B cell (primary cell): ENCODE measurements at regions not wholly inside any gene's neighbourhood (a gene's known extent, or its start where the extent isn't known, plus 50 kb on each side); places are given as distances from the start of the nearest gene placed in this dataset.

Source experiments
- ATAC-seq: fragments of 200-7000 bp; cut with Tn5 transposase; one replicate; pipeline ENCODE4 v1.10.0; 2021; ENCODE audit warnings: low read depth, mild to moderate bottlenecking, moderate number of reproducible peaks, moderate library complexity
- CTCF ChIA-PET: fragments of 350-600 bp; sonication (Branson Sonifier 250); formaldehyde crosslinking; loops from one replicate; lab custom pipeline; 2021; ENCODE audit warnings: antibody characterized with exemption, inconsistent platforms; lab: Charles Lee
- POLR2A ChIA-PET: fragments of 350-600 bp; sonication (Branson Sonifier 250); formaldehyde crosslinking; loops from one replicate; lab custom pipeline; 2021; ENCODE audit warnings: antibody characterized with exemption; lab: Charles Lee
- DNase-seq: peaks from one replicate; pipeline ENCODE4 v3.0.0; 2013
- H2AFZ ChIP-seq: 2 replicates; pipeline ENCODE4 v1.6.1; 2012; ENCODE audit warnings: mild to moderate bottlenecking, low read depth, low read length; ENCODE audit not compliant: insufficient read depth, poor library complexity, severe bottlenecking
- H3K27ac ChIP-seq, 2 donors: 1 replicate in 1 of 2; 2 replicates in 1 of 2; pipeline ENCODE4 v1.5.1; 2012 to 2013; ENCODE audit warnings: low read length in 2 of 2, mild to moderate bottlenecking in 2 of 2, moderate library complexity in 1 of 2
- H3K27me3 ChIP-seq, 4 experiments: fragments of 200-600 bp in 1 of 4; sonication (generic) in 1 of 4; replicated peaks in 1 of 4; 1 replicate in 2 of 4; 2 replicates in 2 of 4; pipeline versions ENCODE4 v1.6.1 to v1.7.0; 2013 to 2016; ENCODE audit warnings: low read length in 3 of 4, mild to moderate bottlenecking in 2 of 4, mixed read lengths in 1 of 4, moderate library complexity in 1 of 4; ENCODE audit not compliant: insufficient read depth in 4 of 4, control insufficient read depth in 3 of 4; ENCODE audit errors: control extremely low read depth in 1 of 4
- H3K36me3 ChIP-seq, 2 experiments: replicated peaks in 1 of 2; 1 replicate in 1 of 2; 2 replicates in 1 of 2; pipeline versions ENCODE4 v1.6.1 to v1.7.1; 2013; ENCODE audit warnings: low read length in 1 of 2; ENCODE audit not compliant: insufficient read depth in 2 of 2, control insufficient read depth in 1 of 2; ENCODE audit errors: control extremely low read depth in 1 of 2, extremely low read depth in 1 of 2
- H3K4me1 ChIP-seq, 2 donors: fragments of 200-600 bp in 1 of 2; sonication (generic) in 1 of 2; 1 replicate in 1 of 2; 2 replicates in 1 of 2; pipeline versions ENCODE4 v1.5.1 to v1.6.1; 2013 to 2017; ENCODE audit warnings: low read length in 2 of 2; ENCODE audit not compliant: control insufficient read depth in 2 of 2, insufficient read depth in 2 of 2
- H3K4me2 ChIP-seq: replicated peaks from 2 replicates; pipeline ENCODE3; 2012; ENCODE audit warnings: mild to moderate bottlenecking, low read depth, low read length; ENCODE audit not compliant: poor library complexity, severe bottlenecking
- H3K4me3 ChIP-seq, 5 experiments: fragments of 200-600 bp in 1 of 5; sonication (generic) in 1 of 5; 1 replicate in 3 of 5; 2 replicates in 2 of 5; pipeline versions ENCODE4 v1.5.1 to v1.7.0; 2011 to 2016; ENCODE audit warnings: low read length in 4 of 5, mild to moderate bottlenecking in 4 of 5, low read depth in 2 of 5, control low read depth in 1 of 5, moderate library complexity in 1 of 5; ENCODE audit not compliant: insufficient read depth in 1 of 5; ENCODE audit errors: control extremely low read depth in 1 of 5, extremely low read depth in 1 of 5
- H3K79me2 ChIP-seq: fragments of 200-600 bp; sonication (generic); one replicate; pipeline ENCODE4 v1.6.0; 2016; ENCODE audit warnings: low read length; ENCODE audit not compliant: control insufficient read depth, insufficient read depth
- H3K9ac ChIP-seq: fragments of 200-600 bp; sonication (generic); 2 replicates; pipeline ENCODE4 v1.6.1; 2017; ENCODE audit warnings: mild to moderate bottlenecking, low read length, moderate library complexity
- H3K9me3 ChIP-seq, 3 donors: one replicate each; pipeline versions ENCODE4 v1.6.1 to v1.7.1; 2013; ENCODE audit warnings: low read length in 2 of 3; ENCODE audit not compliant: control insufficient read depth in 2 of 3, insufficient read depth in 1 of 3; ENCODE audit errors: control extremely low read depth in 1 of 3
- H4K20me1 ChIP-seq: 2 replicates; pipeline ENCODE4 v1.6.0; 2012; ENCODE audit warnings: mild to moderate bottlenecking, low read length; ENCODE audit not compliant: insufficient read depth, control insufficient read depth, poor library complexity, severe bottlenecking
- H3K27ac Mint-ChIP-seq: one replicate; pipeline ENCODE4 v1.8.0; 2021; ENCODE audit warnings: mixed read lengths
- H3K27me3 Mint-ChIP-seq: one replicate; pipeline ENCODE4 v1.8.0; 2021; ENCODE audit warnings: mixed read lengths
- H3K4me1 Mint-ChIP-seq: one replicate; pipeline ENCODE4 v1.8.0; 2021; ENCODE audit warnings: mixed read lengths
- H3K4me3 Mint-ChIP-seq: one replicate; pipeline ENCODE4 v1.8.0; 2021; ENCODE audit warnings: mixed read lengths
- H3K9me3 Mint-ChIP-seq: one replicate; pipeline ENCODE4 v1.8.0; 2022; ENCODE audit warnings: mixed read lengths; ENCODE audit not compliant: insufficient read depth
- CTCF ChIP-seq: fragments of 200-600 bp; IDR thresholded peaks from one replicate; pipeline ENCODE4 v1.8.0; 2022; ENCODE audit warnings: antibody characterized with exemption, mild to moderate bottlenecking
- EZH2 ChIP-seq: IDR thresholded peaks from 2 replicates; pipeline ENCODE4 v1.6.1; 2012; ENCODE audit warnings: borderline replicate concordance, low read depth, mild to moderate bottlenecking, moderate library complexity, low read length; ENCODE audit not compliant: insufficient read depth, poor library complexity, severe bottlenecking
- WGBS: methylation state at CpG from one replicate; pipeline ENCODE4 v1.1.5; 2013; ENCODE audit warnings: missing lambda C conversion rate; ENCODE audit not compliant: insufficient coverage; 5-methylcytosine and 5-hydroxymethylcytosine counted together
- intact Hi-C: fragments of 100-400 bp; cut with micrococcal nuclease; formaldehyde crosslinking; loops from one replicate; pipeline ENCODE4 v1.10.0; 2022

DNA sequence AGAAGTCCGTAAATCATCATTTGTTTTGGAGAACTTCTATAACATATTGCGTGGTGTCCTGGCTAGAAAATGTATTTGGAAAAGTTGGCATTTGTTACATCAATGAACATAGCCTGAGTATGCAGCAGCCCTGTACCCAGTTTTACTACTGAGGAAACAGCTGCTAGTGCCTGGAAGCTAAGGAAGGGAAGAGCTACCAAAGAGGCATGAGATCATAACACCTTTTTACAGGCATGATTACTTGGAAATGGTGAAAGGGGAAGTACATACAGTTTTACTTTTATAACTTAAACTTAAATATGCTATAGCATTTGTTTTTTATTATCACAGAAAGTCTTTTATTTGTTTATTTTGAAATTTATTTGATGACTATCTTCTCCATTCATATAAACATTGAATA lies 128.4 kb upstream of the MC4R start:
- CTCF ChIA-PET = no interaction called here
- Mint-ChIP-seq H3K4me3 (no peak overlapping the region), H3K4me1 (no peaks in the 10 kb centered on the region), H3K27ac (no peak overlapping the region), H3K9me3 (no peaks in the 10 kb centered on the region), H3K27me3 (no peaks in the 10 kb centered on the region)
- no peak overlapping the region for H3K4me2 ChIP-seq
- ATAC-seq (no peak), DNase-seq (no peak)
- H2AFZ ChIP-seq = no peak overlapping the region
- WGBS = no CpG with 5 or more reads among the region's 2 CpGs
- no peaks in the 10 kb centered on the region for H3K9me3 ChIP-seq
- no peak overlapping the region for H3K4me3 ChIP-seq
- H3K27me3 ChIP-seq = no peaks in the 10 kb centered on the region
- intact Hi-C loops = no loop called here
- POLR2A ChIA-PET = no interaction called here
- H3K4me1 ChIP-seq = no peaks in the 10 kb centered on the region
- H3K9ac ChIP-seq = no peak overlapping the region
- H3K36me3 ChIP-seq = no peaks in the 10 kb centered on the region
- TF ChIP-seq CTCF (no peak), EZH2 (no peak)
- no peaks in the 10 kb centered on the region for H3K79me2 ChIP-seq
- H4K20me1 ChIP-seq = no peaks in the 10 kb centered on the region
- H3K27ac ChIP-seq = no peak overlapping the region

DNA sequence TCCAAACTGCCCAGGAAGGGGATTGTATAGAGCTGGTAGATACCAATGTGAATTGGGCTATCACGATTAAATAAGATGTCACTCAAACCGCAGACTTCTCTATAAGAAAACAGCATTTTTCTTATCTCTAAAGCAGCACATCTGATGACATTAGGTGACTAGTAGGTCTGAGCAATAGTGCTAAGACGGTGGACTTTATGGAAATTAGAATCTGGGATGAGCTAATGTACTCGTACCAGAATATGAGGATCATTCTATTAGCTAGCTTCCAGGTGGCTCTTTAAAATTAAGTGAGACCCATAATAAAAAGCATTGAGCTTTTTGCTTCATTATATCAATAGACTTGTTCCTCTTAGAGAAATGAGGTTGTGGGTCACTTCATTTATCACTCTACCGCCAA lies 130.0 kb upstream of the MC4R start:
- POLR2A ChIA-PET = no interaction called here
- no peak overlapping the region for H2AFZ ChIP-seq
- no peaks in the 10 kb centered on the region for H3K9me3 ChIP-seq
- Mint-ChIP-seq H3K4me1 (no peaks in the 10 kb centered on the region), H3K27me3 (no peaks in the 10 kb centered on the region), H3K4me3 (no peak overlapping the region), H3K27ac (no peak overlapping the region), H3K9me3 (no peaks in the 10 kb centered on the region)
- no peak for DNase-seq
- no peak overlapping the region for H3K4me3 ChIP-seq
- no peak overlapping the region for H3K27ac ChIP-seq
- intact Hi-C loops = no loop called here
- ATAC-seq = no peak
- no peak overlapping the region for H3K9ac ChIP-seq
- H3K27me3 ChIP-seq = no peaks in the 10 kb centered on the region
- no peaks in the 10 kb centered on the region for H3K36me3 ChIP-seq
- TF ChIP-seq EZH2 (no peak), CTCF (no peak)
- WGBS = no CpG with 5 or more reads among the region's 5 CpGs
- H3K4me1 ChIP-seq = no peaks in the 10 kb centered on the region
- CTCF ChIA-PET = no interaction called here
- H4K20me1 ChIP-seq = no peaks in the 10 kb centered on the region
- no peak overlapping the region for H3K4me2 ChIP-seq
- H3K79me2 ChIP-seq = no peaks in the 10 kb centered on the region
